RWPE1 (cell line): ENCODE measurements at regions not wholly inside any gene's neighbourhood (a gene's known extent, or its start where the extent isn't known, plus 50 kb on each side); places are given as distances from the start of the nearest gene placed in this dataset.

Experiments
- CTCF ChIA-PET: fragments of 350-600 bp; sonication (Branson Sonifier 250); formaldehyde crosslinking; extraction: SDS; loops from one replicate; lab custom pipeline; 2021; lab: Yijun Ruan, JAX
- POLR2A ChIA-PET: fragments of 400-600 bp; formaldehyde crosslinking; extraction: SDS; loops from one replicate; lab custom pipeline; 2020; ENCODE audit warnings: antibody characterized with exemption; ENCODE audit not compliant: low non-redundant PET; lab: Yijun Ruan, JAX
- DNase-seq: peaks from one replicate; pipeline ENCODE4 v3.0.0; 2012; ENCODE audit warnings: low spot score
- H3K27ac ChIP-seq: fragments of 450-650 bp; 2 replicates; pipeline ENCODE4 v1.5.1; 2017
- CTCF ChIP-seq: fragments of 450-650 bp; conservative IDR thresholded peaks from 2 replicates; pipeline ENCODE4 v1.5.1; 2017; ENCODE audit warnings: low read depth, mild to moderate bottlenecking

- ChIA-PET POLR2A (no interaction called here), CTCF (no interaction called here)
- DNase-seq, result peak; percentile 16
- TF ChIP-seq CTCF, result no peak
- no peak overlapping the region for H3K27ac ChIP-seq
Measured at GRCh38 chr15:29570948-29571791, 251.1 kb downstream of the TJP1 start.

GRCh38 chr15:29570121-29570947 is 251.9 kb downstream of the TJP1 start:
- no peak for TF ChIP-seq CTCF
- POLR2A ChIA-PET, result no interaction called here
- no peak overlapping the region for H3K27ac ChIP-seq
- no peak for DNase-seq
- CTCF ChIA-PET, result interaction anchor here (0.6 kb wide), 1 partner anchor 20 kb away, joined by 4 read pairs; no protein-coding TSS in a partner anchor

- no peak for TF ChIP-seq CTCF
- POLR2A ChIA-PET, result no interaction called here
- CTCF ChIA-PET, result interaction anchor here (0.6 to 1.5 kb wide), 3 partner anchors 20 to 99 kb away, joined by 3 to 4 read pairs (median 4); no protein-coding TSS in a partner anchor
- H3K27ac ChIP-seq, result no peak overlapping the region
- DNase-seq, result no peak
Measured at GRCh38 chr15:29569533-29570092, 252.7 kb downstream of the TJP1 start.

GRCh38 chr15:29568840-29569532 is 253.3 kb downstream of the TJP1 start:
- H3K27ac ChIP-seq, result no peak overlapping the region
- DNase-seq, result peak; percentile 71
- CTCF ChIA-PET, result interaction anchor here (0.5 to 1.5 kb wide), 8 partner anchors 46 to 429 kb away, joined by 3 to 9 read pairs (median 4); no protein-coding TSS in a partner anchor
- TF ChIP-seq CTCF, result peak; percentile 28; the same call in 1 of the 2 replicates
- POLR2A ChIA-PET, result no interaction called here

GRCh38 chr15:29567336-29567735 is 254.9 kb downstream of the TJP1 start:
- ChIA-PET POLR2A (no interaction called here), CTCF (interaction anchor here (0.7 kb wide), 1 partner anchor 496 kb away, joined by 5 read pairs; no protein-coding TSS in a partner anchor)
- no peak overlapping the region for H3K27ac ChIP-seq
- DNase-seq, result no peak
- no peak for TF ChIP-seq CTCF
